Renal cortical epithelial cell (primary cell): ENCODE measurements at regions not wholly inside any gene's neighbourhood (a gene's known extent, or its start where the extent isn't known, plus 50 kb on each side); places are given as distances from the start of the nearest gene placed in this dataset.

Experiments used
- DNase-seq: peaks from one replicate; pipeline ENCODE4 v3.0.0-alpha.2; 2011; ENCODE audit warnings: low read depth

GRCh38 chr11:90774727-90775566, 552.1 kb upstream of the CHORDC1 start:
- DNase-seq, result no peak

GRCh38 chr11:90770007-90770406, 547.2 kb upstream of the CHORDC1 start:
- DNase-seq, result no peak

- no peak for DNase-seq
These were observed 543.3 kb upstream of the CHORDC1 start for GRCh38 chr11:90766121-90766520.

- no peak for DNase-seq
These were observed 541.8 kb upstream of the CHORDC1 start for GRCh38 chr11:90764691-90765090.

- no peak for DNase-seq
These were observed 535.1 kb upstream of the CHORDC1 start for GRCh38 chr11:90757849-90758494.

GRCh38 chr11:90756617-90757016, 533.8 kb upstream of the CHORDC1 start:
- DNase-seq, result no peak

GRCh38 chr11:90753546-90753945, 530.7 kb upstream of the CHORDC1 start:
- no peak for DNase-seq

GRCh38 chr11:90747057-90747456, 524.2 kb upstream of the CHORDC1 start:
- peak; percentile 92 for DNase-seq

GRCh38 chr11:90744169-90744568, 521.3 kb upstream of the CHORDC1 start:
- no peak for DNase-seq

GRCh38 chr11:90738799-90739198, 516.0 kb upstream of the CHORDC1 start:
- no peak for DNase-seq

GRCh38 chr11:90737444-90738050, 514.7 kb upstream of the CHORDC1 start:
- DNase-seq, result no peak

- DNase-seq, result no peak
These were observed 509.6 kb upstream of the CHORDC1 start for GRCh38 chr11:90732486-90732885.

GRCh38 chr11:90723475-90723874, 500.6 kb upstream of the CHORDC1 start:
- DNase-seq, result no peak

GRCh38 chr11:90722552-90723190, 499.8 kb upstream of the CHORDC1 start:
- DNase-seq, result peak; percentile 30

- no peak for DNase-seq
These were observed 494.7 kb upstream of the CHORDC1 start for GRCh38 chr11:90717522-90717921.

- DNase-seq, result no peak
These were observed 482.8 kb upstream of the CHORDC1 start for GRCh38 chr11:90705661-90706060.

GRCh38 chr11:90704510-90704909, 481.7 kb upstream of the CHORDC1 start:
- DNase-seq, result no peak

GRCh38 chr11:90701716-90702115, 478.9 kb upstream of the CHORDC1 start:
- no peak for DNase-seq

GRCh38 chr11:90700789-90701439, 478.1 kb upstream of the CHORDC1 start:
- no peak for DNase-seq

GRCh38 chr11:90699791-90700400, 477.0 kb upstream of the CHORDC1 start:
- DNase-seq, result no peak

- DNase-seq, result no peak
These were observed 475.4 kb upstream of the CHORDC1 start for GRCh38 chr11:90698238-90698637.
